ENCODE measurements at regions not wholly inside any gene's neighbourhood (a gene's known extent, or its start where the extent isn't known, plus 50 kb on each side); places are given as distances from the start of the nearest gene placed in this dataset.

GRCh38 chr18:27378431-27379095 lies 193.5 kb upstream of the CHST9 start (continued):
- TF ChIP-seq ZNF687 (IDR thresholded peaks at IDR 0.05) (no peak), NR2F1 (conservative IDR thresholded peaks at IDR 0.05) (peak; percentile 58), RAD21 (IDR thresholded peaks at IDR 0.05; ENCODE audit: insufficient read depth, low read depth, low read length) (no peak), NFIC (IDR thresholded peaks at IDR 0.05; ENCODE audit: low read depth, low read length) (peak; percentile 72; the same call in 1 of the 2 replicates), RUNX3 (IDR thresholded peaks at IDR 0.05; ENCODE audit: low read length) (peak; percentile 48; the same call in 1 of the 2 replicates), CHD2 (IDR thresholded peaks at IDR 0.05; ENCODE audit: borderline replicate concordance, low read depth, low read length) (0 out of 2 replicates have a peak, but pooled peaks have one; percentile 30), TCF7 (IDR thresholded peaks at IDR 0.05; ENCODE audit: borderline replicate concordance) (no peak)

- H3K9me3 ChIP-seq (replicated peaks; ENCODE audit: control insufficient read depth, insufficient read depth, low read length): no peaks in the 10 kb centered on the region
- H3K4me3 ChIP-seq: no peak overlapping the region
- intact Hi-C loops (cut with micrococcal nuclease; ENCODE audit: unreplicated experiment) (no loop called here), in situ Hi-C loops (cut with MboI) (no loop called here)
- FAIRE-seq: no peak
- DNase-seq (ENCODE audit: low read depth, low spot score): no peak
- no peak overlapping the region for H3K4me2 ChIP-seq (ENCODE audit: control insufficient read depth, insufficient read depth)
- no peak overlapping the region for H3K27ac ChIP-seq (ENCODE audit: control insufficient read depth, insufficient read depth)
- H2AFZ ChIP-seq (ENCODE audit: control insufficient read depth, low read depth, low read length): no peak overlapping the region
- H3K36me3 ChIP-seq (ENCODE audit: control insufficient read depth in 2 of 2, insufficient read depth in 2 of 2, low read length in 1 of 2): no peaks in the 10 kb centered on the region
- ChIA-PET CTCF (interaction anchor here (0.7 to 1.1 kb wide), 3 partner anchors 12 to 772 kb away, joined by 3 read pairs; no protein-coding TSS in a partner anchor), POLR2A (no interaction called here), RAD21 (ENCODE audit: unreplicated experiment) (no interaction called here), SMC1A (ENCODE audit: uncharacterized antibody, unreplicated experiment) (interaction anchor here (0.6 to 1.1 kb wide), 3 partner anchors 10 to 103 kb away, joined by 3 to 5 read pairs (median 4); no protein-coding TSS in a partner anchor)
- BruUV-seq (replicated peaks): no TSS peak
- no peaks in the 10 kb centered on the region for H4K20me1 ChIP-seq (ENCODE audit: control insufficient read depth, insufficient read depth)
- no peaks in the 10 kb centered on the region for H3K27me3 ChIP-seq (replicated peaks in 1 of 2; ENCODE audit: control insufficient read depth in 2 of 2, insufficient read depth in 2 of 2, low read length in 1 of 2)
- WGBS (ENCODE audit: insufficient coverage, insufficient replicate concordance, low lambda C conversion rate, missing lambda C conversion rate): 27% methylated on average over 1 of the region's 1 CpG
- H3K79me2 ChIP-seq (ENCODE audit: control insufficient read depth, insufficient read depth, low read length): no peaks in the 10 kb centered on the region
- ATAC-seq: no peak
- no peak overlapping the region for H3K9ac ChIP-seq (ENCODE audit: control insufficient read depth, insufficient read depth, low read length)
- no peaks in the 10 kb centered on the region for H3K4me1 ChIP-seq (ENCODE audit: control insufficient read depth, insufficient read depth, low read length)
- TF ChIP-seq SP1 (IDR thresholded peaks at IDR 0.05; ENCODE audit: low read depth, low read length): no peak
- no peak for TF ChIP-seq SMC3 (IDR thresholded peaks at IDR 0.05; ENCODE audit: borderline replicate concordance, low read length)
- no peak for TF ChIP-seq NBN (IDR thresholded peaks at IDR 0.05)
- no peak for TF ChIP-seq PML (IDR thresholded peaks at IDR 0.05; ENCODE audit: low read length)
- TF ChIP-seq ELK1 (IDR thresholded peaks at IDR 0.05; ENCODE audit: low read depth, low read length): no peak
- no peak for TF ChIP-seq HDAC2 (IDR thresholded peaks at IDR 0.05)
- TF ChIP-seq NFIC (IDR thresholded peaks at IDR 0.05; ENCODE audit: low read depth, low read length): no peak
- TF ChIP-seq LARP7 (IDR thresholded peaks at IDR 0.05): no peak
- no peak for TF ChIP-seq SUPT20H (IDR thresholded peaks at IDR 0.05; ENCODE audit: borderline replicate concordance, control insufficient read depth, low read depth, low read length)
- no peak for TF ChIP-seq RELB (IDR thresholded peaks at IDR 0.05; ENCODE audit: low read depth)
- TF ChIP-seq HDGF (IDR thresholded peaks at IDR 0.05): no peak
- no peak for TF ChIP-seq POLR2AphosphoS2 (IDR thresholded peaks at IDR 0.05; ENCODE audit: low read depth, low read length)
- TF ChIP-seq SIN3A (IDR thresholded peaks at IDR 0.05; ENCODE audit: low read depth, low read length): no peak
Observed at GRCh38 chr18:27377251-27377650, 192.1 kb upstream of the CHST9 start.

Measured in GM12878 (cell line).